Vagina (tissue), 2 donors: ENCODE measurements at regions not wholly inside any gene's neighbourhood (a gene's known extent, or its start where the extent isn't known, plus 50 kb on each side); places are given as distances from the start of the nearest gene placed in this dataset.

Experiments used
- CTCF ChIP-seq, 3 experiments: fragments of 450-650 bp in 2 of 3; fragments of 200-600 bp in 1 of 3; sonication (generic) in 1 of 3; IDR thresholded peaks; one replicate each; pipeline ENCODE4 v1.5.1; 2017 to 2019; ENCODE audit warnings: antibody characterized with exemption in 3 of 3, mild to moderate bottlenecking in 2 of 3, moderate library complexity in 2 of 3
- POLR2AphosphoS5 ChIP-seq, 2 donors: sonication (generic); formaldehyde crosslinking; IDR thresholded peaks; one replicate each; pipeline ENCODE4 v1.9.0; 2017; ENCODE audit warnings: antibody characterized with exemption in 2 of 2, mild to moderate bottlenecking in 2 of 2, low read depth in 1 of 2; ENCODE audit not compliant: insufficient read depth in 1 of 2

- no peak for TF ChIP-seq CTCF (IDR thresholded peaks at IDR 0.05)
- no peak for TF ChIP-seq POLR2AphosphoS5 (IDR thresholded peaks at IDR 0.05; ENCODE audit: insufficient read depth in 1 of 2, low read depth in 1 of 2)
These were observed 249.9 kb downstream of the CALCRL start for GRCh38 chr2:187198136-187198535.
